OCI-LY7 (cell line): ENCODE measurements at regions not wholly inside any gene's neighbourhood (a gene's known extent, or its start where the extent isn't known, plus 50 kb on each side); places are given as distances from the start of the nearest gene placed in this dataset.
"Not testable (repeated sequence)": the region's sequence is repeated elsewhere in the genome, so short reads cannot be mapped to it uniquely, and the experiment has no call there.

ENCODE experiments used
- BruUV-seq: library from RNA; stranded (reverse); fragments of 400-500 nt; replicated peaks from 2 replicates; lab custom pipeline; 2021; lab: Mats Ljungman, UMichigan
- CTCF ChIA-PET: fragments of 300-600 bp; sonication (Branson Sonifier 250); formaldehyde crosslinking; loops from one replicate; lab custom pipeline; 2022; ENCODE audit warnings: antibody characterized with exemption; ENCODE audit not compliant: unreplicated experiment; lab: Charles Lee
- POLR2A ChIA-PET: fragments of 300-600 bp; sonication (Branson Sonifier 250); formaldehyde crosslinking; loops from one replicate; lab custom pipeline; 2022; ENCODE audit warnings: antibody characterized with exemption; lab: Charles Lee
- DNase-seq: peaks from one replicate; pipeline ENCODE4 v3.0.0-alpha.2; 2015; ENCODE audit warnings: low spot score
- H2AFZ ChIP-seq: fragments of 200-600 bp; sonication (generic), shearing (Covaris generic); 2 replicates; pipeline ENCODE4 v1.6.1; 2014; ENCODE audit warnings: mild to moderate bottlenecking, antibody characterized with exemption, low read length, moderate library complexity
- H3K27ac ChIP-seq: fragments of 200-600 bp; sonication (generic); 2 replicates; pipeline ENCODE4 v1.5.1; 2014; ENCODE audit warnings: mixed run types, low read depth, mild to moderate bottlenecking, moderate library complexity, low read length, inconsistent platforms; ENCODE audit not compliant: poor library complexity, severe bottlenecking
- H3K36me3 ChIP-seq: fragments of 200-600 bp; sonication (generic); 2 replicates; pipeline ENCODE4 v1.6.1; 2014; ENCODE audit warnings: mild to moderate bottlenecking, antibody characterized with exemption, low read length, moderate library complexity, mixed read lengths; ENCODE audit not compliant: insufficient read depth
- H3K4me1 ChIP-seq: fragments of 200-600 bp; sonication (generic); 2 replicates; pipeline ENCODE4 v1.5.1; 2014; ENCODE audit warnings: mild to moderate bottlenecking, low read length; ENCODE audit not compliant: insufficient read depth, poor library complexity, severe bottlenecking
- H3K4me2 ChIP-seq: fragments of 200-600 bp; sonication (generic); 2 replicates; pipeline ENCODE4 v1.6.1; 2014; ENCODE audit warnings: mild to moderate bottlenecking, low read length
- H3K4me3 ChIP-seq: fragments of 200-600 bp; sonication (generic); 2 replicates; pipeline ENCODE4 v1.5.1; 2014; ENCODE audit warnings: mild to moderate bottlenecking, low read depth, low read length; ENCODE audit not compliant: poor library complexity, severe bottlenecking
- H3K79me2 ChIP-seq: fragments of 200-600 bp; sonication (generic); 2 replicates; pipeline ENCODE4 v1.6.1; 2016; ENCODE audit warnings: low read depth, mild to moderate bottlenecking, low read length, moderate library complexity, mixed read lengths; ENCODE audit not compliant: insufficient read depth
- H3K9me2 ChIP-seq: fragments of 200-600 bp; sonication (generic); 2 replicates; pipeline ENCODE4 v1.6.1; 2016; ENCODE audit warnings: mild to moderate bottlenecking, low read length, mixed read lengths; ENCODE audit not compliant: insufficient read depth
- H3K9me3 ChIP-seq: fragments of 200-600 bp; sonication (generic); 2 replicates; pipeline ENCODE4 v1.6.1; 2014; ENCODE audit warnings: mild to moderate bottlenecking, mixed run types, low read length, mixed read lengths
- H4K20me1 ChIP-seq: fragments of 200-600 bp; sonication (generic); 2 replicates; pipeline ENCODE4 v1.6.1; 2014; ENCODE audit warnings: mild to moderate bottlenecking, antibody characterized with exemption, low read length, moderate library complexity, mixed read lengths; ENCODE audit not compliant: insufficient read depth
- CTCF ChIP-seq: fragments of 200-600 bp; sonication (generic); conservative IDR thresholded peaks from 2 replicates; pipeline ENCODE4 v1.5.1; 2014; ENCODE audit warnings: mild to moderate bottlenecking, antibody characterized with exemption, low read length, moderate library complexity, mixed read lengths
- EZH2phosphoT487 ChIP-seq: fragments of 200-600 bp; sonication (generic); IDR thresholded peaks from 2 replicates; pipeline ENCODE4 v1.6.1; 2018; ENCODE audit warnings: low read depth, borderline replicate concordance, mild to moderate bottlenecking, mixed run types, antibody characterized with exemption, low read length, moderate library complexity, mixed read lengths
- intact Hi-C: fragments of 100-400 bp; cut with micrococcal nuclease; formaldehyde crosslinking; loops from one replicate; pipeline ENCODE4 v1.10.0; 2022; ENCODE audit not compliant: unreplicated experiment

- H3K4me2 ChIP-seq: no peak overlapping the region
- H3K4me1 ChIP-seq: no peaks in the 10 kb centered on the region
- H3K4me3 ChIP-seq: no peak overlapping the region
- H2AFZ ChIP-seq: no peak overlapping the region
- intact Hi-C loops: loop anchor here (5.0 to 10.0 kb wide), 2 partner anchors 185 to 327 kb away; no protein-coding TSS in a partner anchor
- H3K9me2 ChIP-seq: no peaks in the 10 kb centered on the region
- no peak overlapping the region for H3K27ac ChIP-seq
- POLR2A ChIA-PET: interaction anchor here (0.5 to 0.7 kb wide), 2 partner anchors 9 to 1021 kb away, joined by 3 to 5 read pairs; no protein-coding TSS in a partner anchor
- H3K9me3 ChIP-seq: no peaks in the 10 kb centered on the region
- no peaks in the 10 kb centered on the region for H3K79me2 ChIP-seq
- no peak for DNase-seq
- no TSS peak for BruUV-seq
- CTCF ChIA-PET: interaction anchor here (0.5 kb wide), 1 partner anchor 286 kb away, joined by 4 read pairs; no protein-coding TSS in a partner anchor
- H4K20me1 ChIP-seq: no peaks in the 10 kb centered on the region
- TF ChIP-seq EZH2phosphoT487 (no peak), CTCF (no peak)
- no peaks in the 10 kb centered on the region for H3K36me3 ChIP-seq
Measured at GRCh38 chr10:123229927-123230630, 75.9 kb downstream of the BUB3 start.

- H3K4me2 ChIP-seq, BruUV-seq, POLR2A ChIA-PET: not testable (repeated sequence)
Measured at GRCh38 chr10:123232879-123233278, 78.7 kb downstream of the BUB3 start.

GRCh38 chr10:123235014-123235413, 80.8 kb downstream of the BUB3 start:
- H3K27ac ChIP-seq, intact Hi-C loops, H3K9me3 ChIP-seq, H4K20me1 ChIP-seq, H2AFZ ChIP-seq, H3K4me3 ChIP-seq, H3K4me1 ChIP-seq, H3K4me2 ChIP-seq, H3K9me2 ChIP-seq, H3K79me2 ChIP-seq, H3K36me3 ChIP-seq, CTCF ChIA-PET, BruUV-seq, DNase-seq: not testable (repeated sequence)
- POLR2A ChIA-PET: interaction anchor here (0.5 to 0.6 kb wide), 2 partner anchors 229 to 1981 kb away, joined by 3 to 5 read pairs; no protein-coding TSS in a partner anchor

More at GRCh38 chr10:123232879-123233278, 78.7 kb downstream of the BUB3 start:
- H2AFZ ChIP-seq, H4K20me1 ChIP-seq, H3K79me2 ChIP-seq, intact Hi-C loops, CTCF ChIA-PET, H3K4me3 ChIP-seq, DNase-seq, H3K4me1 ChIP-seq, H3K36me3 ChIP-seq, H3K27ac ChIP-seq, H3K9me2 ChIP-seq, H3K9me3 ChIP-seq: not testable (repeated sequence)
